ENCODE measurements at regions not wholly inside any gene's neighbourhood (a gene's known extent, or its start where the extent isn't known, plus 50 kb on each side); places are given as distances from the start of the nearest gene placed in this dataset.

- Histone ChIP-seq H3K4me1 (ENCODE audit: control insufficient read depth in 5 of 5, insufficient read depth in 5 of 5, low read length in 5 of 5) (peaks cover 7 to 18% (median 17%) of the 10 kb centered on the region in 5 donors), H3K27me3 (ENCODE audit: control insufficient read depth in 5 of 5, insufficient read depth in 4 of 5, low read length in 5 of 5) (no peaks in the 10 kb centered on the region), H3K36me3 (ENCODE audit: control insufficient read depth in 5 of 5, insufficient read depth in 5 of 5, low read length in 5 of 5) (no peaks in the 10 kb centered on the region), H3K27ac (ENCODE audit: low read depth, low read length) (peak overlapping the region; percentile 58), H3K9ac (ENCODE audit: low read length in 5 of 5) (no peak overlapping the region), H3K4me3 (ENCODE audit: low read depth in 1 of 5, low read length in 5 of 5) (peak overlapping the region in 2 of 5 donors; percentile 30 to 62), H3K9me3 (ENCODE audit: control insufficient read depth in 5 of 5, low read length in 5 of 5) (no peaks in the 10 kb centered on the region)
Measured at GRCh38 chr9:107547772-107548297, 58.3 kb upstream of the KLF4 start.

- H3K27ac ChIP-seq (ENCODE audit: low read depth, low read length): peak overlapping the region; percentile 58
- H3K27me3 ChIP-seq (ENCODE audit: control insufficient read depth in 5 of 5, insufficient read depth in 4 of 5, low read length in 5 of 5): no peaks in the 10 kb centered on the region
- no peak overlapping the region for H3K9ac ChIP-seq (ENCODE audit: low read length in 5 of 5)
- H3K4me3 ChIP-seq (ENCODE audit: low read depth in 1 of 5, low read length in 5 of 5): no peak overlapping the region
- H3K4me1 ChIP-seq (ENCODE audit: control insufficient read depth in 5 of 5, insufficient read depth in 5 of 5, low read length in 5 of 5): peaks cover 7 to 18% (median 17%) of the 10 kb centered on the region in 5 donors
- no peaks in the 10 kb centered on the region for H3K36me3 ChIP-seq (ENCODE audit: control insufficient read depth in 5 of 5, insufficient read depth in 5 of 5, low read length in 5 of 5)
- no peaks in the 10 kb centered on the region for H3K9me3 ChIP-seq (ENCODE audit: control insufficient read depth in 5 of 5, low read length in 5 of 5)
Measured at GRCh38 chr9:107547303-107547702, 57.7 kb upstream of the KLF4 start.

- H3K36me3 ChIP-seq (ENCODE audit: control insufficient read depth in 5 of 5, insufficient read depth in 5 of 5, low read length in 5 of 5): no peaks in the 10 kb centered on the region
- H3K27ac ChIP-seq (ENCODE audit: low read depth, low read length): no peak overlapping the region
Measured at GRCh38 chr9:107546859-107547258, 57.3 kb upstream of the KLF4 start.

GRCh38 chr9:107545036-107545435 is 55.5 kb upstream of the KLF4 start:
- Histone ChIP-seq H3K4me3 (ENCODE audit: low read depth in 1 of 5, low read length in 5 of 5) (no peak overlapping the region), H3K9me3 (ENCODE audit: control insufficient read depth in 5 of 5, low read length in 5 of 5) (no peaks in the 10 kb centered on the region), H3K4me1 (ENCODE audit: control insufficient read depth in 5 of 5, insufficient read depth in 5 of 5, low read length in 5 of 5) (peaks cover 7 to 20% (median 17%) of the 10 kb centered on the region in 5 donors), H3K27ac (ENCODE audit: low read depth, low read length) (no peak overlapping the region), H3K9ac (ENCODE audit: low read length in 5 of 5) (no peak overlapping the region), H3K27me3 (ENCODE audit: control insufficient read depth in 5 of 5, insufficient read depth in 4 of 5, low read length in 5 of 5) (no peaks in the 10 kb centered on the region), H3K36me3 (ENCODE audit: control insufficient read depth in 5 of 5, insufficient read depth in 5 of 5, low read length in 5 of 5) (no peaks in the 10 kb centered on the region)

More at GRCh38 chr9:107546859-107547258, 57.3 kb upstream of the KLF4 start:
- Histone ChIP-seq H3K9me3 (ENCODE audit: control insufficient read depth in 5 of 5, low read length in 5 of 5) (no peaks in the 10 kb centered on the region), H3K4me3 (ENCODE audit: low read depth in 1 of 5, low read length in 5 of 5) (no peak overlapping the region), H3K9ac (ENCODE audit: low read length in 5 of 5) (no peak overlapping the region), H3K4me1 (ENCODE audit: control insufficient read depth in 5 of 5, insufficient read depth in 5 of 5, low read length in 5 of 5) (peaks cover 7 to 18% (median 17%) of the 10 kb centered on the region in 5 donors), H3K27me3 (ENCODE audit: control insufficient read depth in 5 of 5, insufficient read depth in 4 of 5, low read length in 5 of 5) (no peaks in the 10 kb centered on the region)

GRCh38 chr9:107542411-107543157 is 53.0 kb upstream of the KLF4 start:
- H3K27me3 ChIP-seq (ENCODE audit: control insufficient read depth in 5 of 5, insufficient read depth in 4 of 5, low read length in 5 of 5): no peaks in the 10 kb centered on the region
- peaks cover 1 to 12% (median 7%) of the 10 kb centered on the region in 5 donors for H3K4me1 ChIP-seq (ENCODE audit: control insufficient read depth in 5 of 5, insufficient read depth in 5 of 5, low read length in 5 of 5)
- H3K9ac ChIP-seq (ENCODE audit: low read length in 5 of 5): no peak overlapping the region
- no peaks in the 10 kb centered on the region for H3K9me3 ChIP-seq (ENCODE audit: control insufficient read depth in 5 of 5, low read length in 5 of 5)
- H3K36me3 ChIP-seq (ENCODE audit: control insufficient read depth in 5 of 5, insufficient read depth in 5 of 5, low read length in 5 of 5): no peaks in the 10 kb centered on the region
- no peak overlapping the region for H3K27ac ChIP-seq (ENCODE audit: low read depth, low read length)
- H3K4me3 ChIP-seq (ENCODE audit: low read depth in 1 of 5, low read length in 5 of 5): no peak overlapping the region

GRCh38 chr9:107541523-107541922 is 52.0 kb upstream of the KLF4 start:
- no peaks in the 10 kb centered on the region for H3K9me3 ChIP-seq (ENCODE audit: control insufficient read depth in 5 of 5, low read length in 5 of 5)
- no peak overlapping the region for H3K9ac ChIP-seq (ENCODE audit: low read length in 5 of 5)
- H3K36me3 ChIP-seq (ENCODE audit: control insufficient read depth in 5 of 5, insufficient read depth in 5 of 5, low read length in 5 of 5): no peaks in the 10 kb centered on the region
- no peak overlapping the region for H3K4me3 ChIP-seq (ENCODE audit: low read depth in 1 of 5, low read length in 5 of 5)
- H3K27ac ChIP-seq (ENCODE audit: low read depth, low read length): no peak overlapping the region
- H3K4me1 ChIP-seq (ENCODE audit: control insufficient read depth in 5 of 5, insufficient read depth in 5 of 5, low read length in 5 of 5): peaks cover 1 to 12% (median 5%) of the 10 kb centered on the region in 5 donors
- H3K27me3 ChIP-seq (ENCODE audit: control insufficient read depth in 5 of 5, insufficient read depth in 4 of 5, low read length in 5 of 5): no peaks in the 10 kb centered on the region

GRCh38 chr9:107540164-107540561 is 50.6 kb upstream of the KLF4 start:
- H3K4me1 ChIP-seq (ENCODE audit: control insufficient read depth in 5 of 5, insufficient read depth in 5 of 5, low read length in 5 of 5): peaks cover 1 to 12% (median 5%) of the 10 kb centered on the region in 5 donors
- no peaks in the 10 kb centered on the region for H3K9me3 ChIP-seq (ENCODE audit: control insufficient read depth in 5 of 5, low read length in 5 of 5)
- no peak overlapping the region for H3K27ac ChIP-seq (ENCODE audit: low read depth, low read length)
- H3K27me3 ChIP-seq (ENCODE audit: control insufficient read depth in 5 of 5, insufficient read depth in 4 of 5, low read length in 5 of 5): no peaks in the 10 kb centered on the region
- H3K4me3 ChIP-seq (ENCODE audit: low read depth in 1 of 5, low read length in 5 of 5): no peak overlapping the region
- no peaks in the 10 kb centered on the region for H3K36me3 ChIP-seq (ENCODE audit: control insufficient read depth in 5 of 5, insufficient read depth in 5 of 5, low read length in 5 of 5)
- H3K9ac ChIP-seq (ENCODE audit: low read length in 5 of 5): no peak overlapping the region

- Histone ChIP-seq H3K9me3 (ENCODE audit: control insufficient read depth in 5 of 5, low read length in 5 of 5) (no peaks in the 10 kb centered on the region), H3K4me1 (ENCODE audit: control insufficient read depth in 5 of 5, insufficient read depth in 5 of 5, low read length in 5 of 5) (peaks cover 1 to 12% (median 5%) of the 10 kb centered on the region in 5 donors), H3K27ac (ENCODE audit: low read depth, low read length) (no peak overlapping the region), H3K4me3 (ENCODE audit: low read depth in 1 of 5, low read length in 5 of 5) (no peak overlapping the region), H3K9ac (ENCODE audit: low read length in 5 of 5) (no peak overlapping the region), H3K36me3 (ENCODE audit: control insufficient read depth in 5 of 5, insufficient read depth in 5 of 5, low read length in 5 of 5) (no peaks in the 10 kb centered on the region), H3K27me3 (ENCODE audit: control insufficient read depth in 5 of 5, insufficient read depth in 4 of 5, low read length in 5 of 5) (no peaks in the 10 kb centered on the region)
Measured at GRCh38 chr9:107539427-107540163, 50.0 kb upstream of the KLF4 start.

Data from subcutaneous abdominal adipose tissue (tissue), 5 donors.